SK-N-SH treated with all-trans-retinoic acid at 6 μM for 48 hours (cell line): ENCODE measurements at regions not wholly inside any gene's neighbourhood (a gene's known extent, or its start where the extent isn't known, plus 50 kb on each side); places are given as distances from the start of the nearest gene placed in this dataset.

Experiments used
- PPARA ChIP-seq: fragments of 250-450 bp; sonication (Bioruptor Pico); IDR thresholded peaks from 2 replicates; pipeline ENCODE4 v1.5.0; 2020; ENCODE audit warnings: mild to moderate bottlenecking, borderline replicate concordance
- RARB ChIP-seq: fragments of 250-450 bp; sonication (Bioruptor Pico); IDR thresholded peaks from 2 replicates; pipeline ENCODE4 v1.8.0; 2021; ENCODE audit warnings: mild to moderate bottlenecking, moderate library complexity
- SNAI2 ChIP-seq: fragments of 250-450 bp; sonication (Bioruptor Pico); IDR thresholded peaks from 2 replicates; pipeline ENCODE4 v1.5.0; 2020; ENCODE audit warnings: mild to moderate bottlenecking, moderate library complexity
- ZC3H10 ChIP-seq: fragments of 250-450 bp; sonication (Bioruptor Pico); IDR thresholded peaks from 2 replicates; pipeline ENCODE4 v1.5.1; 2021; ENCODE audit warnings: mild to moderate bottlenecking, moderate library complexity
- ZFP30 ChIP-seq: fragments of 450-650 bp; formaldehyde crosslinking; IDR thresholded peaks from 2 replicates; pipeline ENCODE4 v1.5.0; 2022; ENCODE audit warnings: mild to moderate bottlenecking, moderate library complexity
- ZNF8 ChIP-seq: fragments of 450-650 bp; formaldehyde crosslinking; IDR thresholded peaks from 2 replicates; pipeline ENCODE4 v1.5.0; 2020; ENCODE audit warnings: mild to moderate bottlenecking, moderate library complexity

DNA sequence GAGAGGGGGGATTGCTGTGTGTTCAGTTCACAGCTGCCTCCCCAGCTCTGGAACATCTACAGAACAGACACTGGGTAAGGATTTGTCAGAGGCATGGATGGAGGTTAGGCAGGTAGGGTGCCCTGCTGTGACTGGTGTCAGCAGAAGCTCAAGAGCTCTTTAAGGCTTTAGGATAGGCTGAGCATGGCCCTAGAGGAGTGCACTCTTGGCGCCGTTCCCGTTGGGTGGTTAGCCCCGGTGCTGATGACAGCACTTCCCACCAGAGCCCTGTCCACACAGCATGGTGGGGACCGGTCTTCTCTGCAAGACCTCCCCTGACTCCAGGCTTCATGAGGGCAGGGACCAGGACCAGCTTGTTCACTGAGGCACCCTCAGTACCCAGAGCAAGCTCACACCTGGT is 262.0 kb downstream of the BMP7 start:
- TF ChIP-seq RARB (no peak), ZFP30 (CRISPR knock-in tag) (no peak), ZNF8 (no peak), SNAI2 (CRISPR knock-in tag) (no peak), PPARA (CRISPR knock-in tag) (no peak), ZC3H10 (CRISPR knock-in tag) (no peak)
